Vagina (tissue), 2 donors: ENCODE measurements at regions not wholly inside any gene's neighbourhood (a gene's known extent, or its start where the extent isn't known, plus 50 kb on each side); places are given as distances from the start of the nearest gene placed in this dataset.

Source experiments
- CTCF ChIP-seq, 3 experiments: fragments of 450-650 bp in 2 of 3; fragments of 200-600 bp in 1 of 3; sonication (generic) in 1 of 3; IDR thresholded peaks; one replicate each; pipeline ENCODE4 v1.5.1; 2017 to 2019; ENCODE audit warnings: antibody characterized with exemption in 3 of 3, mild to moderate bottlenecking in 2 of 3, moderate library complexity in 2 of 3
- POLR2A ChIP-seq, 2 donors: fragments of 450-650 bp; IDR thresholded peaks; one replicate each; pipeline ENCODE4 v1.6.1; 2017; ENCODE audit warnings: antibody characterized with exemption in 2 of 2, mild to moderate bottlenecking in 2 of 2, moderate library complexity in 2 of 2
- POLR2AphosphoS5 ChIP-seq, 2 donors: sonication (generic); formaldehyde crosslinking; IDR thresholded peaks; one replicate each; pipeline ENCODE4 v1.9.0; 2017; ENCODE audit warnings: antibody characterized with exemption in 2 of 2, mild to moderate bottlenecking in 2 of 2, low read depth in 1 of 2; ENCODE audit not compliant: insufficient read depth in 1 of 2

- TF ChIP-seq CTCF (IDR thresholded peaks at IDR 0.05) (no peak), POLR2A (IDR thresholded peaks at IDR 0.05) (no peak), POLR2AphosphoS5 (IDR thresholded peaks at IDR 0.05; ENCODE audit: insufficient read depth in 1 of 2, low read depth in 1 of 2) (no peak)
Measured at GRCh38 chr6:97732045-97732444, 449.0 kb upstream of the MMS22L start.
